GM21390 (cell line): ENCODE measurements at regions not wholly inside any gene's neighbourhood (a gene's known extent, or its start where the extent isn't known, plus 50 kb on each side); places are given as distances from the start of the nearest gene placed in this dataset.

Experiments
- ATAC-seq: cut with Tn5 transposase; IDR thresholded peaks from one replicate; pipeline ENCODE4 v1.9.1; 2021; ENCODE audit not compliant: unreplicated experiment

DNA sequence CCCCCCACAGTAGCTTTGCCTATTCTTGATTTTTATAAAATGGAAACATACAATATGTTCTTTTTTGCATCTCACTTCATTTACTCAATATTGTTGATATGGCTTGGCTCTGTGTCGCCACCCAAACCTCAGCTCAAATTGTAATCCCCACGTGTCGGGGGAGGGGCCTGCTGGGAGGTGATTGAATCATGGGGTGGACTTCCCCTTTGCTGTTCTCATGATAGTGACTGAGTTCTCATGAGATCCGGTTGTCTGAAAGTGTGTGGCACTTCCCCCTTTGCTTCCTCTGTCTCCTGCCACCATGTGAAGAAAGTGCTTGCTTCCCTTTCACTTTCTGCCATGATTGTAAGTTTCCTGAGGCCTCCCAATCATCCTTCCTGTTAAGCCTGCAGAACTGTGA lies 431.3 kb downstream of the MN1 start:
- no peak for ATAC-seq

DNA sequence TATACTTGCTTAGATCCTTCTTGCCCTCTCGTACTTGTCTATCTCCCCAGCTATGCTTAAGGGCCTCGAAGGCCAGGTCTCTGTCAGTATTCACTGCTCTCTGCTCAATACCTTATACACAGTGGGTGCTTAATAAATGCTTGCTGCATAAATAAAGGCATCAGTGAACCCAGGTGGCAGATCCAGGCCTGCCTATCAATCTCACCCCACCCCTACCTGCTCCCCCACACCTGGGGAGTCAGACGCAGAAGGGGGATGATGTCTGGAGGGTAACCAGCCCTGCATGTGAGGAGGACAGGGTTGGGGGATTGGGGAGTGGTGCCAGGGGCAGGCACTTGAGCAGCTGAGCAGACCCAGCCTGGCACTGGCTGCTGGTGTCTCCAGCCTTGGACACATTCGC lies 430.6 kb downstream of the MN1 start:
- ATAC-seq = no peak

DNA sequence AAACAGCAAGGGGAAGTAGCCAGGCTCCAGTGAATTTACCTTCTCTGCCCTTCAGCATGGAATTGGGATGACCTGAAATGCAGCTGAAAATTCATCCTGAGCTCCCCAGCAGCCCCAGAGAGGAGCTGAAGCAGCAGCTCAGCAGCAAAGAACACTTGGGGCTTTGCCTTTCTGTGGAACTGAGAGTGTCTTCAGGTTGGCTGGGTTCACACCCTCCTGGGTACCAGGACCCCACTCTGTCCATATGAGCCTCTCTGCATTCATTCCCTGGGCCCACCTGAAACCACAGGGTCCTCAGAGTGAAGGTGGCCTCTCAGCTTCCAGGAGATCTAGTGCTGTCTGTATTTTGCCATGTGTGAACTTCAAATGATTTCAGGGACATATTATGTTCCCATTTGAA lies 429.2 kb downstream of the MN1 start:
- ATAC-seq = no peak

DNA sequence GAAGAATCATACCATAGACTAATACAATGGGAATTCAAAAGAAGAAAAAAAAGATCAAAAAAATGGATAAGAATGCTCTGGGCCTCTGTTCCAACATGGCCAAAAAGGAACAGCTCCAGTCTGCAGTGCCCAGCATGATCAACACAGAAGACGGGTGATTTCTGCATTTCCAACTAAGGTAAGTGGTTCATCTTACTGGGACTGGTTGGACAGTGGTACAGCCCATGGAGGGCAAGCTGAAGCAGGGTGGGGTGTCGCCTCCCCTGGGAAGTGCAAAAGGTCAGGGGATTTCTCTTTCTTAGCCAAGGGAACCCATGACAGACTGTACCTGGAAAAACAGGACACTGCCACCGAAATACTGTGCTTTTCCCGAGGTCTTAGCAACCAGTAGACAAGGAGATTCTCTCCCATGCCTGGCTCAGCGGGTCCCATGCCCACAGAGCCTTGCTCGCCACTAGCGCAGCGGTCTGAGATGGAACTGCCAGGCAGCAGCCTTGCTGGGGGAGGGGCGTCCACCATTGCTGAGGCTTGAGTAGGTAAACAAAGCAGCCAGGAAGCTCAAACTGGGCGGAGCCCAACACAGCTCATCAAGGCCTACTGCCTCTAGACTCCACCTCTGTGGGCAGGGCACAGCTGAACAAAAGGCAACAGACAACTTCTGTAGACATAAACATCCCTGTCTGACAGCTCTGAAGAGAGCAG lies 428.4 kb downstream of the MN1 start:
- no peak for ATAC-seq

DNA sequence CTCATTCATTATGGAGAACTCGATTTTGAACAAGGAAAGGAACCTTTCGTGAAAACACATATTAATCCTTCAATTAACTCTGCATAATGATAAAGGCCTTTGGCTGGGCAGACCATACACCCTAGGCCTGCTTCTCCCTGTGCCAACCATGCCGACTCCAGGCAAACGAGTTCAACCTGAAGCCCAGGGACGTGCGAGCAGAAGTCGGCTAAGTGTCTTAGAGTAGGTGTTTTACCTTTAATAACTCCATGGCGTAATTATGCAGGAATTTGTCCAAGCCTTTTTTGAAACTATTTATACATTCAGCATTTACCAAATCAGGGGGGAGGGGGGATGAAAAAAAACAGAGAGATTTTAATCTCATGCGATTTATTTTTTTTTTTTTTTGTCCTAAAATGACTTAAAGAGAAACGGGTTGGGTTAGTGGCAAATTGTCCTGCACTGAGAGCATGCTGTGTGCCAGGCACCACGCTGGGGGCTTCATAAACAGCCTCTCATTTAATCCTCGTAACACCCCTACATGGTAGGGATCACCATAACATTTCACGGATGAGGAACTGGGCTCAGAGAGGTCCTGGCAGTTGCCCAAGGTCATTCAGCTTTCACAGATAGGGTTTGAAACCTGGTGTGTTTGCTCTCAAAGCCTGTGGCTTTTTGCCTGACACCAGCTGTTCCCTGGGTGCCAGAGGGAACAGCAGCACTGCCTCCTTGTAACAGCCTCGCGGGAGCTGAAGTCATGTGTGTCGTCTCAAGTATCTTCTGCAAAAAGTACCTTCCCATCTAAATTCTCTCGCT lies 423.9 kb downstream of the MN1 start:
- ATAC-seq = no peak

DNA sequence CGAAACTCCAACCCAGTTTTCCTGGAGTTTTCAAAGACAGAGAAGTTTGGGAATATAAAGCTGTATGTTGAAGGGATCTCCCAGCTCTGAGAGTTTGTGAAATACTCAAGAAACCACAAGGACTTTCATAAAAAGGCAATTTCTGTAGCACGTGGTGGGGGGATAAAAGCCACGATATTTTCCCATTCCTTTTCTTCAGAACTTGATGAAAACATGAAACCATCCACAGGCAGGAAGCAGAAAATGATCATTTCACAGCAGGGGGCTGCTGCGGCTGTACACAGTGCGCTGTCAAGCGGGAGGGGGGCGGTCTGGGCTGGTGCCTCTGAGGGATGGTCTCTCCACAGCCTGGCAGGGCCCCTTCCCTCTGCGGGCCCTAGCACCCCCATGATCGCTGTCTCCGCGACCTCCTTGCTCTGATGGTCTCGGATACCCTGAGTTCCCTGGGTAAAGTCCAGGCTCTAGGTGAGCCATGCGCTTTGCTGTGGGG lies 423.2 kb downstream of the MN1 start:
- ATAC-seq = no peak

DNA sequence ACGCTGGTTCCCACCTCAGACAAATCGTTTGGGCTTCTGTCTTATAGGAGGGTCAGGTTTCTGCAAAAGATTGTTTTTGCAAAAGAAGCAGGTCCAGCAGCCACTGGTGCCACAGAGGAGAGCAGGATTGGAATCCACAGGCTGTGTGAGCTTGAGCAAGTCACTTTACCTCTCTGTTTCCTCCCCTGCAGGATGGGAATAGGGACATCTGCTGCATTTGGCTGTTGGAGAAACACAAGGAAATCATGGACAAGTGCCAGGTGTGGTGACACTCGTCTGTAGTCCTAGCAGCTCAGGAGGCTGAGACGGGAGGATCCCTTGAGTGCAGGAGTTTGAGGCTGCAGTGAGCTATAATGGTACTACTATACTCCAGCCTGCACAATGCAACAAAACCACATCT lies 422.6 kb downstream of the MN1 start:
- no peak for ATAC-seq

DNA sequence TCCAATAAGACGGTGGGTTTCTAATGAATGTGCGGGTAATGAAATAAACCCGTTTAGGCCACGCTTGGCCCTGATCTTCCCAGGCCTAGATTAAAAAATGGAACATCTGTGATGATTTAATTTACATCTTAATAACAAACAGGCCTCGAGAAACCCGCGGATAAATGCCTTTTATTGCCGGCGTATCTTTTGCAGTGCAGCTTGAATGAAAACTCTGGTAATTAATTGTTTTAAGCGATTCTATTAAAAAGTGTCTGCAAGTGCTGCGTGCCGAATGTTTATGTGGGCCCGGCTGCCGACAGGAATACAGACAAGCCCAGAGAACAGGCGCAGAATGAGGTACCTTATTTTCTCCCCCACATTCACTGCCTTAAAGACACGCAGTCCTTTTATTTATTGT lies 420.7 kb downstream of the MN1 start:
- no peak for ATAC-seq

DNA sequence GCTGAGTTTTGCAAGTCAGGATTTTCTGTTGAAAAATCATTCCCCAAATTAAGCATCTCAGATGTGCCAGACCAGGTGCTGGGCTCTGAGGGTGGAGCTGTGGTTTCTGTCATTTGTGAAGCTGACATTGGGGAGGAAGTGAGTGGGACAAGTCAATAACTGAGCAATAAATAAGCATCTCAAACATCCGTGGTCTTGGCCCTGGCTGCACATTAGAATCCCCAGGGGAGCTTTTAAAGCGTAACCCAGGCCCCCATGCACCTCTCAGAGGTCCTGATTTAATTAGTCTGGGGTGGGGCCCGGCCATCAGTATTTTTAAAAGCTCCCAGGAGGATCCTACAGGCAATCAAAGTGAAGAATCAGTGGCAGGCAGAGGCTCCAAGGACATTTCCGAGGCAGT lies 420.0 kb downstream of the MN1 start:
- ATAC-seq = no peak

DNA sequence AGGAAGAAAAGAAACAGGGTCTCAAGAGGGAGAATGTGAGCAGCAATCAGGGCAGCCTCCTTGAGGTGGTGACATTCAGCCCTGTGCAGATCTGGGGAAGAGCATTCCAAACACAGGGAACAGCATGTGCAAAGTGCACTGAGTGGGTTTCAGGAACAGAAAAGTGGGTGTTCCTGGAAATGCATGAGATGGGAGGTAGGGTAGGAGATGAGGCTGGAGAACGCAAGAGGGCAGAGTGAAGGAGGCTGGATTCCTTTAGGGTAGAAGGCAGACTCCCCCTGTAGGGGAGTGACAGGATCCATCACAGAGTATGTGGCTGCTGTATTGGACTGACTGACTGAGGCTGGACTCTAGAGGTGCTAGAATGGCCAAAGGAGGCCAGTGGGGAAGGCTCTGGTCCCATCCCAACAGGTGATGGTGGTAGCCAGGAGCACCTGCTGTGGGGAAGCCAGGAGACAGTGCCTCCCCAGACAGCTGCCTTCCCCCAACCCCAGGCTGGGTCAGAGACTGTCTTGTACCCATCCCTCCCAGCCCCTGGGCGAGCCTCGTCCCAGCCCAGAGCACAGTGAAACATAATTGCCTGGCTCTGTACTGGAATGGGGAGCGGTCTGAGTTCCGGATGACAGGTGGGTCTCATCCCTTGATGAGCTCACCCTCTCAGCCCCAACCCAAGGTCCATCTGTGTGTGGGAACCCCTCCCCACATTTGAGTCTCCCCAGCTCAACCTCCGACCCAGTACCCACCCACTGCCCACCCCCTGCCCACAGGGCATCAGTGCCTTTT lies 419.4 kb downstream of the MN1 start:
- ATAC-seq = no peak

DNA sequence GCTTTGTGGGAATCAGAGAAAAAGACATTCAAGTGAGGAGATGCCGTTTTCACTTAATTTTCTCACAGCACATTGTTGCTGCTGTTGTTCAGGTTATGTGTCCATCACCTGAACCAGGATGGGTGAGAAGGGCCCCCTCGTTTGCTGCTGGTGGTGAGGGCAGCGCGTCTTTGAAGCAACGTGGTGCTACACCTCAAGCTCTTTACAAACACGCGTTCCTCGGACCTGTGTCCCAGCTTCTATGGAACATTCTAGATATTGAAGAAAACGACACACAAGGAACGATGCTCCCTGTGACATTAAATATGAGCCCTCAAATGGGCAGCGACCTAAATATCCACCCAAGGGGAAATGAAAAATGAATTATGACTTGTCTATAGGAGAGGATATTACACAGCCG lies 418.6 kb downstream of the MN1 start:
- ATAC-seq = no peak

DNA sequence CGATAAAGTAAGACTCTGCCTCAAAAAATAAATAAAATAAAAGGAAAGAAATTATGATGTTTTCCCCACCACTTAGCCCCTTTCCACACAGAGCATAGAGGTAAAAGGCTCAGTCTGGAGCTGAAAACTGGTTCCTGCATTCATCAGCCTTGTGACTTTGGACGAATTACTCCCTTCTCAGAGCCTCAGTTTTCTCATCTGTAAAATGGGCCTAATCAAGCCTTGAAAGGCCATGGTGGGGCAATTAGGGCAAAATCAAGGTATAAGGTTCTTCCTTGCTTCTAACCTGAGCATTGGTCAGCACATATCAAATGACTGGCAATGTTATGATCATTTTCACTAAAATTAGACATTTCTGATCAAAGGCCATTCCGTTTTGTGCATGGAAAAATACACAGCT lies 417.7 kb downstream of the MN1 start:
- ATAC-seq = no peak

DNA sequence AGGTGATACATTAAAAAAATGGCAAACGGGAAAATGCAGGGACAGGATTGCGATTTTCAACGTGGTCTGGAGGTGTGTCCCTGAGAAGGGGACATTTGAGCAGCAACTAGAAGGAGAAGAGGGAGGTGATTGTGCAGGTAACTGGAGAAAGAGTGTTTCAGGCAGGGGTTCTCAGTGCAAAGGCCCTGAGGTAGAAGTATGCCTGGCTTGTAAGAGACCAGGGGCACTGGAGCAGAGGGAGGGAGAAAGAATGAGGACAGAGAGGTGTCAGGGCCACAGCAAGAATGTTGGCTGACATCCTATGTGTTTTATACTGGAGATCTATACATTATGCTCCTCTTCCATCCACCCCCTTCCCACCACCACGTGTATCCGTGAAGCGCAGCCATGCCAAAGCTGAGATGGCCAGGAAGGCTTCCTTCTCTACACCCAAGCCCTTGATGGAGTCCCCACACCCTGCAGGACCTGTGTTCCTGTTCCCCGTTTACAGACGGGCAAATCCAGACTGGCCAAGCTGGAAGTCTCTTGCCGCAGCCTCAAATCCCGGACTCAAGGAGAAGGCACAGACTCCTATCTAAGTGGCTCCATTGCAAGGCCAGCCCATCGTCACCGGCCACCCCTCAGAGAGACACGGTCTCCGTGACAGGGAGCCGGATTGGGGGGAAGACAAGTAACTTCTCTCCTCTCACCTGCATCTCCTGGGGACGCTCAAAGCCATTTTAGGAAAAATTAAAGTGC lies 416.1 kb downstream of the MN1 start:
- no peak for ATAC-seq

DNA sequence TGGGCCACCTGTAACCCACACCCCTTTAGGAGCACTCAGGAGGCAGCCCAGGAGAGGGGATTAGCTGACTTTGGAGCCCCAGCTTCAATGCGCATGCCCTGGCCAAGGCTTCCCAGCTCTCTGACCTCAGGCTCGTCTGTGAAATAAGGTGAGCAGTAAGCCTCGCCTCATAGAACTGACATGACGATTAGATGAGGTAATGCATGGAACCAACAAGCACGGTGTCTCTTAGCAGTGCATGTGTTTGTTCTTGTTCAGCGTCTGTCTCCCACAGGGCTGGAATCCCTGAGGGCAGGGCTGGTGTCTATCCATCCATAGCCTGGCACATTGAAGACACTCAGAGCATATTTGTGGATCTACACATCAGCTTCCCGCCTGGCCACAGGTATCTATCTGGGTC lies 415.4 kb downstream of the MN1 start:
- ATAC-seq = no peak

DNA sequence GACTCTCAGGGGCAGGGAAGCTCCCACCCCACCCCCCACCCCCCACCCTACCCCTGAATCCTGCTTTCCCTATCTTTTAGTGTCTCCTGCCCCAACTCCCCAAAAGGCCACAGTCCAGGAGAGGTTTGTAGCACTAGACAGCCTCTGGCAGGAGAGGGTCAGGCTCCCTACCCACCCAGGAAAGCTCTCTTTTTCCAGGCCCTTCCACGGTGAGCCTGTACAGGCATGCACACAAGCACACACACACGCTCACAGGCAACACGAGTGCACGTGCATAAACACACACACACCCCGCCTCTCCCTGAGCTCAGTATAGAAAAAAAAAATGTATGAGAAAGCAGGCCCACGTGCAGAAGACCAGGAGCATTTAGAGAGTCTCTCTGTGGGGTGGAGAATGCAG lies 414.0 kb downstream of the MN1 start:
- ATAC-seq = no peak

DNA sequence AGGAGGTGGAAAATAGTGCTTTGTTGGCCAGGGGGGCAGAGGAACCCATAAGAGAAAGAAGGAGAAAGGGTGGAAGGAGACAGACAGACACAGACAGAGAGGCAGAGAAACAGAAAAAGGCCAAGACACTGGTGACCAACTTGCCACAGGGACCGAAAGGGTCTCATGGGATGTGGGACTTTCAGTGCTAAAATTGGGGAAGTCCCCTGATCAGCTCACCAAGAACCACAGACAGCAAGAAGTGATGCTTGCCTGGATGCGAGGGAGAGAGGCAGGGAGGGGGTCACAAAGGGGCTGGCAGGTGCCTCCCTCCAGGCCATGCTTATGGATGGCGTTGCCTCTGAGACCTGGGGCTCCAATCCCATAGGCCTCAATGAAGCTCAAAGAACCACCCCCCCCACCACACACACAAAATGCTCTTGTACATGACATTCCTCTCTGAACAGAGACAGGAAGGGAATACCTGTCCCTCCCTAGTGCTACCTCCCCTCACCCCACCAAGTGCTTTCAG lies 413.4 kb downstream of the MN1 start:
- no peak for ATAC-seq

DNA sequence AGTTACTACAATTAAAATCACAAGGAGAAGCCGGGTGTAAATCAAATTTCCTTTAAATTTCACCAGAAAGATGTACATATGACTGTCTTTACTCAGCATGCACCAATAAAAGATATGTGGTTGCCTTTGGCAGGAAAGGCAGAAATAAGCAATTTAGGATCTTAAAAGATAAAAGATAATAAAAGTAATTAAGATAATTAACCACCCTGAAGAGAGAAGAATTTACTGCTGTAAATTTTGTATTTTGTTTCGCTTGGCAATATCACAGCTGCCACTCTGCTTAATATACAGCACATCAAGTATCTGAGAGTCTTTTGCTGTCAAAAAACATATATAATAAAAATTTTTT lies 411.9 kb downstream of the MN1 start:
- no peak for ATAC-seq

DNA sequence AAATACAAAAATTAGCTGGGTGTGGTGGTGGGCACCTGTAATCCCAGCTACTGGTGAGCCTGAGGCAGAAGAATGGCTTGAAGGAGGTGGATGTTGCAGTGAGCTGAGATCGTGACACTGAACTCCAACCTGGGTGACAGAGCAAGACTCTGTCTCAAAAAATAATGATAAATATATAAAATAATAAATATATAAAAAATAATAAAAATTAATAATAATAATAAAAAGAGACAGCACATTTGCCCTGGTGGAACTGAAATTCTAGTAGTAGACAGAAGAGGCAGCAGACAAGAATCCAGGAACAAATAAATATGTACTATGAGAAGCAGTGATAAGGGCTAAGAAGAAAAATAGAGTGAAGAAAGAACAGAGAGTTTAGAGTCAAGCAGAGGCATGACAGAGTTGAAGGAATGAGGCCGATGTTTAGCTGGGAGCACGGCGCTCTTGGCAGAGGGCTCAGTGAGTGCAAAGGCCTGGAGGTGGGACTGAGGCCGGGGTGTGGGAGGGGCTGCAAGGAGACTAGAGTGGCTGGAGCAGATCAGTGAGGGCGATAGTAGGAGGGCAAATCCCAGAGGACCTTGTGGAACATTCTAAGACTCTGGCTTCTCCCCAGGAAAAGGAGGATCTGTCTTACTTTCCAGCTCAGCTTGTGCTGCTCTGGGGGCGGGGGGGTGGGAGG lies 410.3 kb downstream of the MN1 start:
- ATAC-seq = no peak

DNA sequence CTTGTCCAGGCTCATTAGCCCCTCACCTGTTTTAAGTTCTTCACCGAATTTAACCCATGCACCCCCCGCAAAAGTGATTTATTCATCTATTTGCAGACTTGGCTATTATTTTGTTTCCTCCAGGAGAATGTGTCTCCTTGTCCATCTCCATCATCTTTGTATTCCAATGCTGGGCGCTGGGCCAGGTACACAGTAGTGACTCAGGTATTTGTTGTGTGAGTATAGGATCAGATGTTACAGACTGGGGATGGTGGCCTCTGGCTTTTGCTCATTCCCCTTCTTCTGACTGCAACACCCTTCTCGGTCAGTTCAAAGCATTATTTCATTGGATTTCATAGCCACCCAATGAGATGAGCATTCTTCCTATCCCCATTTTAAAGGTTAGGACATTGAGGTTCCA lies 408.2 kb downstream of the MN1 start:
- no peak for ATAC-seq

DNA sequence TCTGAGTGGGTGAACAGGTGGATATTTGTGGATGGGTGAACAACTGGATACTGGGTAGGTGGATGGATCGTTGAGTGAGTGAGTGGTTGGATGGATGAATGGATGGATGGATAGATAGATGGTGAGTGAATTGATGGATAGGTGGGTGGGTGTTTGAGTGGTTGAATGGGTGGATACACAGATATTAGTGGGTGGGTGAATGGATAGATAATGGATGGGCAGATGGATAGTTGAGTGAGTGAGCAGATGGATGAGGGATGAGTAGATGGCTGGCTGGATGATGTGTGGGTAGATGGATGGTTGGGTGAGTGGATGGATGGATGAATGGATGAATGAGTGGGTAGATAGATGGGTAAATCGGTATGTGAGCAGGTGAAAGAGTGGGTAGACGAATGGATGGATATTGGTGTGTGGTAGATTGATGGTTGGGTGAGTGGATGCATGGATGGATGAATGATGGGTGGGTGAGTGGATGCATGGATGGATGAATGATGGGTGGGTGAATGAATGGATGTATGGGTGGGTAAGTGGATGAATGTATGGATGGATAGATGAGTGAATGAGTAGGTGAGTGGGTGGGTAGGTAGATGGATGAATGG lies 406.7 kb downstream of the MN1 start:
- ATAC-seq = no peak
